Pancreas (tissue), 10 donors: ENCODE measurements at regions not wholly inside any gene's neighbourhood (a gene's known extent, or its start where the extent isn't known, plus 50 kb on each side); places are given as distances from the start of the nearest gene placed in this dataset.
"Not testable (repeated sequence)": the region's sequence is repeated elsewhere in the genome, so short reads cannot be mapped to it uniquely, and the experiment has no call there.

Source experiments
- ATAC-seq, 4 donors: fragments of 200-7000 bp; cut with Tn5 transposase; one replicate each; pipeline versions ENCODE4 v1.8.0 to v1.9.1; 2020; ENCODE audit warnings: mild to moderate bottlenecking in 4 of 4, moderate library complexity in 4 of 4
- DNase-seq, 6 donors: peaks; one replicate each; pipeline ENCODE4 v3.0.0-alpha.2; 2020
- FAIRE-seq: peaks from 2 replicates; lab custom pipeline; 2012; peaks lifted over from hg19 to GRCh38; lab: Jason Lieb, UNC
- H3K27ac ChIP-seq, 4 donors: fragments of 200-600 bp; sonication (generic); 1 replicate in 3 of 4; 2 replicates in 1 of 4; pipeline versions ENCODE4 v1.5.0 to v1.8.0; 2020
- H3K27me3 ChIP-seq, 4 donors: fragments of 200-600 bp; one replicate each; pipeline ENCODE4 v1.8.0; 2021
- H3K36me3 ChIP-seq, 3 donors: fragments of 200-600 bp; sonication (generic) in 1 of 3; one replicate each; pipeline versions ENCODE4 v1.5.0 to v1.8.0; 2020 to 2021
- H3K4me1 ChIP-seq, 3 donors: fragments of 200-600 bp; one replicate each; pipeline ENCODE4 v1.8.0; 2021
- H3K4me3 ChIP-seq, 4 donors: fragments of 200-600 bp; sonication (generic) in 2 of 4; one replicate each; pipeline versions ENCODE4 v1.5.0 to v1.8.0; 2020 to 2021
- H3K9me3 ChIP-seq, 4 donors: fragments of 200-600 bp; one replicate each; pipeline ENCODE4 v1.8.0; 2021
- CTCF ChIP-seq, 4 donors: fragments of 200-600 bp; sonication (generic) in 3 of 4; IDR thresholded peaks; one replicate each; pipeline versions ENCODE4 v1.5.0 to v1.8.0; 2021; ENCODE audit warnings: antibody characterized with exemption in 4 of 4
- WGBS, 2 donors: extraction: QIAGEN DNeasy Blood & Tissue Kit; methylation state at CpG; one replicate each; pipeline ENCODE4 v1.1.7; 2013; 5-methylcytosine and 5-hydroxymethylcytosine counted together
- intact Hi-C, 3 donors: fragments of 100-400 bp; cut with DNase I; formaldehyde crosslinking; loops; one replicate each; pipeline versions ENCODE4 v1.11.1 to v1.14.2; 2022
- donor health status: healthy with polysubstance abuse.
- donor health status: DM: no; HTN: no; CAD: no; lungs with moderate emphysema.
- donor health status: DM: no; HTN: no; CAD: no.
- donor health status: control.
- donor health status: control.
- donor health status: Bipolar disorder and iron deficiency.
- donor health status: DM: yes; HTN: yes; CAD: no.
- donor health status: DM: no; HTN: no; CAD: no.
- donor health status: DM: no; HTN: no; CAD: no.
- donor health status: DM: yes; HTN: yes; CAD: no.

GRCh38 chr1:177410179-177410766 is 239.5 kb downstream of the BRINP2 start:
- ATAC-seq (no peak), DNase-seq (no peak), FAIRE-seq (no peak)
- intact Hi-C loops, result no loop called here
- TF ChIP-seq CTCF (IDR thresholded peaks at IDR 0.05), result no peak
- H3K4me3 ChIP-seq, result no peak overlapping the region
- H3K4me1 ChIP-seq, result no peaks in the 10 kb centered on the region
- H3K27ac ChIP-seq, result no peak overlapping the region
- H3K36me3 ChIP-seq, result no peaks in the 10 kb centered on the region
- 49 to 72% methylated on average over 5 of the region's 5 CpGs for WGBS, 2 donors
- no peaks in the 10 kb centered on the region for H3K27me3 ChIP-seq
- H3K9me3 ChIP-seq, result no peaks in the 10 kb centered on the region

GRCh38 chr1:177406323-177406722 is 235.6 kb downstream of the BRINP2 start:
- H3K36me3 ChIP-seq, H3K4me1 ChIP-seq, DNase-seq, H3K27me3 ChIP-seq, H3K9me3 ChIP-seq, H3K4me3 ChIP-seq, intact Hi-C loops, ATAC-seq, FAIRE-seq, H3K27ac ChIP-seq: not testable (repeated sequence)
- 71 to 78% methylated on average over 10 to 14 of the region's 14 CpGs for WGBS, 2 donors

DNA sequence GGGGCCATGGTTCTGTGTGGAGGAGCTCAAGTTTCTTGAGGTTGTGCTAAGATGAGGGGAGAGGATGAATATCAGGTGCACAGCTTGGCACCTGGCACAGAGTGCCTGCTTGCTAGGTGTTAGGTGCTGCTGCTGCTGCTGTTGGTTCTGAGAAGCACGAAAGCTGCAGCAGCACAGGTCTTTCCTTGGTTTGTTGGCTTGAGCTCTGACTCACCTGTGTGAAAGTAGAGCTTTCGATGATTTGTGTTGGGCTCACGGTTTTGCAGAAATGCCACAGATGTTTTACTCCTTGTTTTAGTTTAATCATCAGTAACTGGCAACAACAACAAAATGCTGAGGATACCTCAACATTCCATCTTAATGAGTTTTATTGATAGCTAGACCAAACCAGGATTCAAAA is 221.6 kb downstream of the BRINP2 start:
- DNase-seq (no peak), FAIRE-seq (no peak), ATAC-seq (no peak)
- Histone ChIP-seq H3K27me3 (no peaks in the 10 kb centered on the region), H3K27ac (no peak overlapping the region), H3K4me1 (no peaks in the 10 kb centered on the region), H3K9me3 (no peaks in the 10 kb centered on the region), H3K4me3 (no peak overlapping the region), H3K36me3 (no peaks in the 10 kb centered on the region)
- WGBS, 2 donors, result 80 to 90% methylated on average over 3 of the region's 3 CpGs
- intact Hi-C loops, result no loop called here
- no peak for TF ChIP-seq CTCF (IDR thresholded peaks at IDR 0.05)

DNA sequence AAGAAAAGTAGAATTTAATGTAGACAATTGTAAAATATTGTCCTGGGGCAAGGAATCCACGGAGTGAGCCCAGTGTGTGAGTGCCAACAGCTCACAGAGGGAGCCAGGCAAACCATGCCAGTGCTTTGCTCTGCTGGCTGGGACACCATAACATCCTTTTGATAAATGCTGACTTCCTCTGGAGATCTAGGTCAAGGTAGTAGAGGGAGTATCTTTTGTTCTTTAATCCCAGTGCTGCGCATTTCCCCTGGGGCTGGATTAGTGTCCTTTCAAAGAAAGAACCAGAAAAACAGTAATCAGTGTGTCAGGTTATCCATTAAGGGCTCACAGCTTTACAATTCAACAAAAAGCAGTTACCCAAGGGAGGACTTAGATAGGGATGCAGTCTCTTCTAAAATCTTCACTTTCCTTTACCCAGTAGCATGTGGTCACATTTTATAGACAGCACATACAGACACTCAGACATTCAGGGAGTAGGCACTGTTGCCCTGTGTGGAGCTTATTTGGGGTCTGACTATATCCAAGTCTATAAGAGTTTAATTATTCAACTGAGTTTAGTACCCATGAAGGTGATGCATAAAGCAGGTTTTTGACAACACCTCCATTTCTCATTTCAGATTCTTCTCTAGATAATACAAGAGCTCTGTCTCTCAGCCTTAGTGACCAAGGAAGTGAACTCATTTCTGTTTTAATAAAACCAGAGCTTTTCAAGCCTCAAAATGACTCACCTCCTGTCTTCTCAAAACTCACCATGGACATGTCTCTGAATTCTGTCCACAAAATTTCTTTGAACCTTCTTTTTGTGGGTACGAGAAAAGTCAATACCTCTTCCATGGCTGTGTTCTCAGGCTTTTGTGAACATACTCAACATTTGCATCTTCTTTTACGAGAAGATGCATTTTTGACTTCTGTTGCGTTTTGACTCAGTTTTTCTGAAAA is 215.3 kb downstream of the BRINP2 start:
- Histone ChIP-seq H3K4me3 (no peak overlapping the region), H3K27me3 (no peaks in the 10 kb centered on the region), H3K4me1 (no peaks in the 10 kb centered on the region), H3K9me3 (no peaks in the 10 kb centered on the region), H3K27ac (no peak overlapping the region), H3K36me3 (no peaks in the 10 kb centered on the region)
- DNase-seq (no peak), FAIRE-seq (no peak), ATAC-seq (no peak)
- TF ChIP-seq CTCF (IDR thresholded peaks at IDR 0.05), result no peak
- intact Hi-C loops, result no loop called here
- 55 to 61% methylated on average over 5 of the region's 5 CpGs for WGBS, 2 donors

GRCh38 chr1:177384461-177384860 is 213.7 kb downstream of the BRINP2 start:
- no peak for DNase-seq
- TF ChIP-seq CTCF (IDR thresholded peaks at IDR 0.05), result no peak
- H3K9me3 ChIP-seq, result no peaks in the 10 kb centered on the region
- intact Hi-C loops, result no loop called here
- no peak overlapping the region for H3K27ac ChIP-seq
- 59 to 92% methylated on average over 3 of the region's 3 CpGs for WGBS, 2 donors
- FAIRE-seq, result no peak
- H3K36me3 ChIP-seq, result no peaks in the 10 kb centered on the region
- no peaks in the 10 kb centered on the region for H3K27me3 ChIP-seq
- no peaks in the 10 kb centered on the region for H3K4me1 ChIP-seq
- H3K4me3 ChIP-seq, result no peak overlapping the region
- no peak for ATAC-seq
